GM04504 (cell line): ENCODE measurements at regions not wholly inside any gene's neighbourhood (a gene's known extent, or its start where the extent isn't known, plus 50 kb on each side); places are given as distances from the start of the nearest gene placed in this dataset.
A peak's percentile ranks its signal among the peaks of the same experiment; 100 is the strongest.
"Not testable (repeated sequence)": the region's sequence is repeated elsewhere in the genome, so short reads cannot be mapped to it uniquely, and the experiment has no call there.

Source experiments
- DNase-seq: peaks from one replicate; pipeline ENCODE4 v3.0.0-alpha.2; 2012; ENCODE audit warnings: low read depth

DNA sequence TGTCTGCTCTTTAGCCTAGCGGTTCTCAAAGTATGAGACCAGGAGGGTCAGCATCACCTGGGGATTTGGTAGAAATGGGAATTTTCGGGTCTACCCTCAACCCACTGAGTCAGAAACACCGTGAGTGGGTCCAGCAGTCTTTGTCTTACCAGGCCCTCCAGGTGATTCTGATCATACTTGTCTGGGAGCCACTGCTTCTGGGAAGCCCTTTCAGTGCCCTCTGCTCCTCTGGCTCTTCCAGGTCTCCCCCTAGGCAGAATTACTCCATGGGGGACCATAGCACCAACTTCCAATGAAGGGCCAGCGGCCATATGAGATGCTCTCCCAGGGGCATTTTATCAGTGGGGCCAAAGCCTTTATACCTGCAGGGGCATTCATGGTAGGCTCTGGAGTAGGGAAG is 81.0 kb upstream of the ETV3 start:
- DNase-seq: no peak

DNA sequence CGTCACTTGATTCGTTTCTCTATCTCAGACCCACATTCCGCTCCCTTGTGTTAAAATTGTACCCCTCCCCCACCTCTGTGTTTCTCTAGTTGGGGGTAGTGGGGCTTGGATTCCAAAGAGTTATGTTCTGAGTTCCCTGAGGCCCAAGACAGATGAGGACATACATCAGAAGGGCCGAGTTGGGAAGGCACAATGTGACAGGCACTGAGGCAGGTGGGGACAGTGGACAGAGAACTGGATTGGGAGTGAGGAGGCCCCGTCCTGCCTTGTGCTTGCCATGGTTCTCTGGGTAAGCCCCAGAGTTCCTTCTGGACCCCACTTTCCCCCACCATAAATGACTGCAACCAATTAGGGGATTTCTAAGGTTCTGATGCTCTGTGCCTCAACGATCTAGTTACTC is 80.5 kb upstream of the ETV3 start:
- no peak for DNase-seq

DNA sequence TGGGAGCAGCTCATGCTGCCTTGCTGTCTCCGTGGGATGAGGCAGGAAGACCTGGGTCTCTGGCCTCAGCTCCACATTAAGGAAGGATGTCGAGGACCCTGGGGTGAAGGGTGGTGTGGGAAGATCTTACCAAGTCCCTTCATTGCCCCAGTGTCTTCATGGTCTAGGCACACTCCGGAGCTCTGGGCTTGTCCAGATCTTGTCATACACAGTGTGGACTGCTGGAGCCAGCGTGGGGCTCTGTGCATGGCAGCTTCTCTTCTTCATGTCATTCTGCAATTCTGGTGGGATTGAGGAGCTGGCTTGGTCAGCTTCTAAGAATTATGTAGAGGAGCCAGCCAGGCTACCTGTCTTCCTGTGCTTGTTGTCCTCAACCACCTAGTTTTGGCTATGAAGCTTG is 79.3 kb upstream of the ETV3 start:
- DNase-seq: no peak

DNA sequence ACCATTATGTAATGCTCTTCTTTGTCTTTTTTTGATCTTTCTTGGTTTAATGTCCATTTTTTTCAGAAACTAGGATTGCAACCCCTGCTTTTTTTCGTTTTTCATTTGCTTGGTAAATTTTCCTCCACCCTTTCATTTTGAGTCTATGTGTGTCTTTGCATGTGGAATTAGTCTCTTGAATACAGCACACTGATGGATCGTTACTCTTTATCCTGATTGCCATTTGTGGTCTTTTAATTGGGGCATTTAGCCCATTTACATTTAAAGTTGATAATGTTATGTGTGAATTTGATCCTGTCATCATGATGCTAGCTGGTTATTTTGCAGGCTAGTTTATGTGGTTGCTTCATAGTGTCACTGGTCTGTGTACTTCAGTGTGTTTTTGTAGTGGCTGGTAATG is 75.6 kb upstream of the ETV3 start:
- DNase-seq: no peak

DNA sequence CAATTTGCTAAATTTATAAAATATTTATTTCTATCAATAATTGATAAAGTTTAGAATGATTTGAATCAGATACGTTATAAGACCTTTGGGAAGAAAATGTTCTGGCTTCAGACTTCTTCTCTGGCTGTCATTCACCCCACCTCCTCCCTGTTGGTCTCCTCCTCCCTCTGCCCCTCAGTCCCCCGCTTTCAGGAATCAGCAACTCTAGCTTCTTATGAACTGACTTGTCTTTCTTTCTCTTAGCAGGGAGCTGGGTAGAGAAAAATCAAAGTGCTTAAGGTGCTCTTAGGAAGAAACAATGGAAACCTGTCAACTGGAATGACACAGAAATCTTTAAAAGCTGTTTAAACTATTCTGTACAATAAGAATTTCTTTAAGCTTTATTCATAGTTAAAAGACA is 71.3 kb upstream of the ETV3 start:
- no peak for DNase-seq

DNA sequence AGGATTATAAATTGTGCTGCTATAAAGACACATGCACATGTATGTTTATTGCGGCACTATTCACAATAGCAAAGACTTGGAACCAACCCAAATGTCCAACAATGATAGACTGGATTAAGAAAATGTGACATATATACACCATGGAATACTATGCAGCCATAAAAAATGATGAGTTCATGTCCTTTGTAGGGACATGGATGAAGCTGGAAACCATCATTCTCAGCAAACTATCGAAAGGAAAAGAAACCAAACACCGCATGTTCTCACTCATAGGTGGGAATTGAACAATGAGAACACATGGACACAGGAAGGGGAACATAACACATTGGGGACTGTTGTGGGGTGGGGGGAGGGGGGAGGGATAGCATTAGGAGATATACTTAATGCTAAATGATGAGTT is 67.8 kb upstream of the ETV3 start:
- not testable (repeated sequence) for DNase-seq

DNA sequence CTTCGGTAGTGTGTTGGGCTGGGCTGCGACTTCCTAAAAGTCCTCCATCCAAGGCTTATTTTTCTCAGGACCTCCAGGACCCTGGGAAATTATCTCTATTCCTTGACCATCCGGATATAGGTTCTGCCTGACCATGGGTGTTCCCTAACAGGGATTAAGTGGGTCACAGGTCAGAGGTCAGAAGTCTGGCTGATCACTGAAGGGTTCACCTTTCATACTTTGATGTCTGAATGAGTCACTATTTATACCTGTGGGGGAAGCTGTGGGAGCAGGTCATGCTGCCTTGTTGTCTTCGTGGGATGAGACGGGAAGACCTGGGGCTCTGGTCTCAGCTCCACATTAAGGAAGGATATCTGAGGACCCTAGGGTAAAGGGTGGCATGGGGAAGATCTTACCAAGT is 65.0 kb upstream of the ETV3 start:
- no peak for DNase-seq

DNA sequence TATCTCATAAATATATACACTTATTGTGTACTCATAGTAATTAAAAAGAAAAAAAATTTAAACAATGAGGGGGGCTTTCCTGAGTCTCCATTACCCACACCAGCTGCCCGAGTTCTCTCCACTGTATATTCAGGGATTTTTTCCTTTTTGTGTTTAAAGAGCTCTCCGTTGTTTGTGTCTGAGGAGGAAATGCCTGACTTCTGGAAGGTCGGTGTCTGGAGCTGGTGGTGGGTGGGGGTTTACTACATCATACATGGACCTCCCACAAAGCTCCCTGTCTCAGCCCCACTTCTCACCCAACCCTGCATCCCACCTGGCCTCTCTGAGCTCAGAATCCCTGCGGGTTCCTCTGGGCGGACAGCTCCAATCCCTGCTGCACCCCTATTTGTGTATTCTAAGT is 64.1 kb upstream of the ETV3 start:
- DNase-seq: no peak

DNA sequence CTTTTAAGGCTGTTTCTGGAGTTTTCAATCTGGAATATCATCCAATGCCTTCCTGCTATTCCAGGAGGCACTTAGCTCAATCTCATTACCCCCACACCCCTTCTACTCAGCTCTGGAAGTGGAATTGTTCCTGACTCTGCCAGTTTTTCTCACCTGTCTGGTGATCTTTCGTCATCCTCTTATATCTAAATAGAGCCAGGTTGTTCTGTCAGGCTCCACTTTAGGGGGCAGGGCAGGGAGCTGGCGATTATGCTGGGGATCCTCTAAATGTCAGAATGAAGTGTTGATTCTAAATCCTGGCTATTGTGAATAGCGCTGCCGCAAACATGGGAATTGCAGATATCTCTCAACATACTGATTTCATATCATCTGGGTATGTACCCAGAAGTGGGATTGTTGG is 63.6 kb upstream of the ETV3 start:
- no peak for DNase-seq

DNA sequence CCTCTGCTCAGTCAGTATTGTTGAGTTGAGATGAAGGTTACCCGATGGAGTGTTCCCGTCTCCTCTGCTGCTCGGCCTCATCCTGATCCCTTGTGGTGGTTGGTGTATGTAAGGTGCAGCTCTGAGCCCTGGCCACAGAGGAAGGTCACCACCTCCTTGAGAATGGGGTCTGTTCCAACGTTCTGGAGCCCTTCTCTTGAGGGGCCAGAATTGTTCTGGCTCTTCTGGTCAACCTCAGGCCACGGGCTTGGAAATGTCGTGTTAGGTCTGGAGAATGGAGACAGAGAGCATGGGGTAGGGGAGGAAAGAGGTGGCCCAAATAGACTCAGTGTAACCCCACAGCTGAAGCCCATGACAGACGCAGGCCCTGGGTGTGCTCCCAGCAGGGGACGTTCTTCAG is 62.3 kb upstream of the ETV3 start:
- no peak for DNase-seq

DNA sequence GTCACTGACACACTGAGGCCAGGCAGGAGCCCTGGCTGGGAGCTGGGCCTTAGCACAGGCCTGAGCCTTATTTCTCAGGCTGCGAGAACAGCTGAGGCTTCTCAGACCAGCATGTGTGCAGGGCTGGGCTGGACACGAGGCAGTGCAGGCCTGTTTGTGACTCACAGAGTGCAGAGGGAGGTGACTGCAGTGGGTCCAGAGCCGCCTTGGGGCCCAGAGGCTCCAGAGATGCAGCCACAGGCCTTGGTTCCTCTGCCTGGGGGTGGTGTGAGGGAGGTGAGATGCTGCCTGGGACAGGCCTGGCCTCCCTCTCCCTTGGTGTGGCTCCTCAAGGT is 61.2 kb upstream of the ETV3 start:
- no peak for DNase-seq

DNA sequence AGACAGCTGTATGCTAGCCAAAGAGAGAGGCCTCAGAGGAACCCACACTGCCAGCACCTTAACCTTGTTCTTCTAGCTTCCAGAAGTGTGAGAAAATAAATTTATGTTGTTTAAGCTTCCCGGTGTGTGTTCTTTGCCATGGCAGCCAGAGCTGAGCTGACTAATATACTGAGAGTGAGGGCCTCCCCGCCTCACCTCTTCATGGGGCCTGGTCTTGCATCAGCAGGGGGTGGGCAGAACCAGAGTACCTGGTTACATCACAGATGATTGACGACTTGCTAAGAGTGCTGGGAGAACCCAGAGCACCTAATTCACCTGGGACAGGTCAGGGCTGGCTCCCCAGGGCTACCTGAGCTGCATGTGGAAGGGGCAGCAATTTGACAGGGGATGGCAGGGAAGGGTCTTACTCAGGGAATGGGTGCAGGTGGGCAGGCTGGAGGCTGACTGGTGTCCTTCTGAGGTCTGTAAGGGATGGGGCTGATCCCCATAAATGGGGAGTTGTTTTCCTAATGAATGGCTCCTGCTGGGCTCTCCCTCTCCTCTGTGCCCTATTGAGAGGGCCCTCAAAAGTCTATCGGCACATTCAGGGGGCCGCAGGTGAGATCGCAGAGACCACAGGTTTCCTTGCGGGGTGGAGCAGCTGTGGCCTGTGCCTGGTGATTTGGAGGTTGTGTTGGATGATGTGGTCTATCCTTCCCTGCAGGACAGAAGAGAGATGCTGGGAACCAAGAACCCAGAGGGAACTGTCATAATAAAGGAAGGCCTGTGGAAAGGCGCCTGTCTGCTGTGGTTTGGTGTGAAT is 60.6 kb upstream of the ETV3 start:
- no peak for DNase-seq

DNA sequence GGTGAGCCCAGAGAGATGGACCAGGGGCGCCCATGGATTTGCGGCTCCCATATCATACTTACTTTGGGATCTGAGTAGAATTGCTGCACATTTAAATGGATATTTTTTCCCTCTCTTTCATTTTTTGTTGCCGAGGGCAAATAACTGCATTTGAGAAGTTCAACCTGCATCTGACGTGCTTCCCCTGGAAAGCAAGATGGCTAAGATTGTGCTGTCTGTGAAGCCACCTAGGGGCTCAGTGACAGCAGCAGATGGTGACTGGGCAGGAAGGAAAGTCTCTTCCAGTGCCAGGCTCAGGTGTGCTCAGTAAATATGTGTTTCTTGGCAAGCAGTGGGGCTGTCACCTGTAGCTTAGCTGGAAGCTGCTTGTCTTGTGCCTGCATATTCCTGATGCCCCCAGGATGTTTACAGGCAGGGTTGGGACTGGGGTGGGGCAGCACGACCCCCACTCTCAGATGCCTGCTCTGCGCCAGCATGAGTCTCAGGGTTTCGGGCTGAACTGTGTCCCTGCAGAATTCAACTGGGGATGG is 59.8 kb upstream of the ETV3 start:
- DNase-seq: no peak

DNA sequence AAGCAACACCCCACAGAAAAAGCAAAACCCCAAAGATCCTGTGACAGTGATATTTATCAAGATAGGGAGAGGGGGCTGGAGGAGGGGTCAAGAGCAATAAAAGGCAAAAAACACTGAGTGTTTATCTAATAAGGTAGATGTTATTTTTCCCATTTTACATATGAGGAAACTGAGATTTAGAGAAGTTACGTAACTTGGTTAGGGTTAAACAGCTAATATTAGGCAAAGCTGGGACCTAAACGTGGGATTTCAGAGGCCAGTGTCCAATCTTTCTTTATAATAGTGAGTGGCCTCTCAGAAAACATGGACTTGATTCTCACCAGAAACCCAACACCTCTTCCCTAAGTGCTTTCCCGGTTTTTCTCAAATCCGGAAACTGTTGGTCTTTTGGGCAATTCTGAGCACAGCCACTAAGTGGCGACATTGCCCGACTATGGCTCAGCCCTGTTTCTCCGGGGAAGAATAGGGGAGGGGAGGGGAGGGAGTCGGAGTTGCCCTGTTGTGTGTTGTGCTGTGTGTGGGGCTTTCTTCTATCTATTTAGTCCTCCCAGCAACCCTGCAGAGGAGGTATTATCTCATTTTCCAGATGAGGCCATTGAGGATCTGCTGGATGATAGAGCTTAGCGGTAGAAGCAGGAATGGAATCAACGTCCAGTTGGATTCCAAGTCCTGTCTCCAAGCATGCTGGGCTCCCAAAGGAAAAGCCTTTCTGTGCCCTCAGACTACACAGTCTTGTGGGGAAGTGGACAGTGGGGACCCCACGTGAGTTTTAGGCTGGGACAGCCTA is 58.7 kb upstream of the ETV3 start:
- DNase-seq: not testable (repeated sequence)

DNA sequence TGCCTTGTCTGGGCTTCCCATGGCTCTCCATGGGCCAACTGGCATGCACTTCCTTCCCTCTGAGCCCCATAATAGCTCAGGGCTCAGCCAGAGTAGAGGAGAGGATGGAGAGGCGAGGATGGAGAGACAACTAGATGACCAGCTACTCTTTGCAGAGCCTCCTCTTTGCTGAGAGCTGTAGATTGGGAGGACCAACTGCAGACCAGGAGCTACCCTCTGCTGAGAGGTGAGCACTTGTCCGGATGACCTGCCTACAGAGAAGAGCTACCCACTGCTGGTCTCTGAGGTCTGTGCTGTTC is 58.0 kb upstream of the ETV3 start:
- DNase-seq: no peak

DNA sequence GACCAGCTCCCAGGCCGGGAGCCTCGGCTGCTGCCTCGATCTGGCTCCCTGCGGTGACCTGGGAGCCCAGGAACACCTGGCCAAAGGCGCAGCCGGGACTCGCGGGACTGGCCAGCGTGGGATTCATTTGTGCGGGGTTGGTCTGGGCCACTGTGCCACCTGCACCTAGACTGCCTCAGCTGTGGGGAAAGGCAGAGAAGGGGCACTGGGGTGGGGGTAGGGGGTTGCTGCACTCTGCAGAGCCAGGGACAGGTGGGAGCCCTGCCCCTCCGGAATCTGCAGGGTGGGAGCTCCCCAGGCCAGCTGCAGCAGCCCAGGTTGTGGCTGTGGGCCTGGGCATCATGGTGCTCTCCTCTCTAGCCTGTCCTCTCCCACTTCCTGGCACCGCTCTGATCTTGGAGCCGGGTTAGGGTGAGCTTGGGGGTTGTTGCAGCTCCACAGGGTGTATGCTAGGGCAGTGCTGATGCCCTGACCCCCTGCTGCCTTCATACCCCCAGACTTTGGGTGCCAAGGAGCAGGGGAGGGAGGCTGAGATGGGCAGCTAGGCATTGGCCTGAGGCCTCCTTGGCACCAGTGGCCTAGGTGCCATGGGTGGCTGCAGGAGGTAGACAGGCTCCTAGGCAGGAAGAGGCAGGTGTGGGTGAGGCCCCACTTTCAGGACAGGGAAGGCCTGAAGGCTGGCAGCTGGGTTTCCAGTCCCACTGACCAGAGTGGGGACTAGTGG is 57.5 kb upstream of the ETV3 start:
- no peak for DNase-seq

DNA sequence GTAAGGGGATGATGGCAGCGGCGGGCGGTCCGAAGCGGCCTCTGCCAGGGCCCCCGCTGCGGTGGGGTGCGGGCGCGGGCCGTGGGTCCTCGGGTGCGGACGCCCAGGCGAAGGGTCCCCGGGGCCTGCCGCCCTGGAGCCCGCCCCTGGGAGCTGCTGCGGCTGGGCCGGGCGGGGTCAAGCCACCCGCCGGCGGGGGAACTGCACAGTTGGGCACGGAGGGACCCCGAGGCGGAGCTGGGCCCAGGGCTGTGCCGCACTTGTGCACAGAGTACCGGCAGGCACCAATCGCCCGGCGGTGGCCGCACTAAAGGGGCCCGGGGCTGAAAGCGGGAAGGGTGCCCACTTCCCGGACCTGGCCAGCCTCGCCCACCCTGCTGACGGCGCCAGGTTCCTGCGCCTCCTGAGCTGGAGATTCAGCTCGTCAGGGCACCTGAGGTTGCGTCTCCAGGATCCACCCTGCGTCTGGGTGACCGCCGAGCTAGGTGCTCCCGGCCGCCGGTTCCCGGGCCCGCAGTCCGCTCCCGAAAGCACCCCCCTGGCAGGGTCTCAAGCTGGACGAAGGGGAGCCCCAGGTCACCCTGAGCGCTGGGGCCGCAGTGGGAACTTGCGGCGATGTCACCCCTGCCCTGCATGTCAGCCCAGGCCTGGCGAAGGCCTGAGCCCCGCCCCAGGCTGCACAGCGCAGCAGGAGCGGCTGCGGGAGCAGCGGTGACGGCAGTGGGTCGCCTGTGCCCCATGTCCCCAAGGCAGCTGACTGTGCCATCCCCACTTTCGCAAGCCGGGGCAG is 56.7 kb upstream of the ETV3 start:
- no peak for DNase-seq

DNA sequence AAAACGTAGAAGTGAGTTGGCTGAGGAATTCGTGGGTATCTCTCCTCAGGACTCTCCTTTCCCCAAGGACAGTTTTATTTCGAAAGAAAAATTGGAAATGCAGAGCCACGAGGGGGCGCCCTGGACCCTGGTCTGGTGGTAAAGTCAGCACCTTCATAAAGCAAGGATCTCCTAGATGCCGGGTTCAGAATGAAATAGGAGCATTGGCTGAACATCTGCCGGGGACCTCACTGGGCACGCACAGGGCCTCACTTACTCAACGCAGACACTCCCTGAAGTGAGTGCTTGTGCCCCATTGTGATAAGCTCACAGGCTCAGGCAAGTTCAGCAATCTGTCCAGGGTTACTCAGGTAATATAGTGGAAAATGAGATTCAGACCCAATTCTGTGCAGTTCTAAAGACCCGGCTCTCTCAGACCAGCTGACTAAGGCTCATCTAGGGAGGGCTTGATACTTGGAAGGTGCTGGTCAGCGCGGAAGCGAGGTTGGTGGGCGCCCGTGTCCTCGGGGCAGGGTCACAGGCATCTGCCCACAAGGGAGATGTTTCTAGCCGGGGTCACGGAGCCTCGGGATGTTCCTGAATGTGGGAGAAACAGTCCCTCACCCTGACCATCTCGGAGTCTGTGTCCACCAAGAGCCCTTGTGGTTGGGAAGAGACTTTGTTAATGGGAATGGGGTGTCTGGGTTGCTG is 55.7 kb upstream of the ETV3 start:
- peak; percentile 21 for DNase-seq

DNA sequence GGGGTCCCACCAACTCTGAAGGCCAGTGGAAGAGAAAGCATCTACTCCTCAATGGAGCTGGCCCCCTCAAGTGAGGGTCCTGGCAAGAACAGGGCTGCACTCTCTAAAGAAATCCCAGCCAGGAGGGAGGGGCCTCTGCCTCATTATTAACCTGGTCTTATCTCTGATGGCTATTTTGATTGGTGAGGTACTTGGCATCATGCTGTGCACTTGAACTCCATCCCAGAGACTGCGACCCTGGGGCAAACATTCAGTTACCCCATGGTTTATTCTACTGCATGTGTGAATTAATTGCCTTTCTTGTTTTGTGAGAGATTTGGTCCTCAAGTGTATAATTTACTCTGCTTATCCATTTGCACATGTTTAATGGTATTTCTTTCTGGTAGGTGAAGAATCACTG is 55.0 kb upstream of the ETV3 start:
- no peak for DNase-seq

DNA sequence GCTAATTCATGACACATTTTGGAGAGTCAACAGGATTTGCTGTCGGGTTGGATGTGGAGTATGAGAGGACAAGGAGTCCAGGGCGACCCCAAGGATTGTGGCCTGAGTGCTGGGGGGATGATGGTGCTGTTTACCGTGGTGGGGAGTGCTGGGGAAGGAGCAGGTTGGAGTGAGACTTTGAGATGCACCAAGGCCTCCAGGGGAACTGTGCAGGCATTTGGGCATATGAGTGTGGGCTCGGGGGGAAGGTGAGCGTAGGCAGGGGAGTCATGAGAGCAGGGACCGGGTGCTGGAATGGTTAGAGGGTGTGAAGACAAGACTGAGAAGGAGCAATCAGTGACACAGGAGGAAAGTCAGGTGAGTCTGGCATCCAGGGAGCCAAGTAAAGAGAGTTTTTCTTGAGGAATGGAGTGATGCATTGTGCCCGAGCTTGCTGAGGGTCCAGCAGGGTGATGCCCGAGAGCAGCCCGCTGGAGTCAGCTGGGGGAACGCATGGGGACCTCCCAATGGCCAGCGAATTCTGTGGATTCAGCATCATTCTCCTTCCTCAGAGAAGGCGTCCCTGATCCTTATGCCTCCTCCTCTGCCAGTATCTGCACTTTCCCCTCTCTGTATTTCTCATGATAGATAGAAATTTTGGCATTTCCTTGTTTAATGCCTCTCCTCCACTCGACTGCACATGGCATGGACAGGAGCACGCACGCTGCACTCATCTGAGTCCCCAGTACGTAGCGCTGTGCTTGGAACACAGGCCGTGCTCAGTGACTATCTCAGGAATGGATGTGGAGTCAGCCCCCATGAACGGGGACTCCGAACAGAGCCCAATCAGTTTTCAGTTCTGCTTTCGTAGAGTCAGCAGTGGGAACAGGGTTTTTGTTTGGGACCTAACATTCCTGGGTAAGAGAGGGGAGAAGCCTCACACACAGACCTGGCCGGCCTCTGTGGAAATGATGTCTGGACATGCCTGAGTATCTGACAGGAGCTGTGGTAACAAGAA is 52.1 kb upstream of the ETV3 start:
- DNase-seq: no peak
